Mesendoderm (in vitro differentiated cells): ENCODE measurements at regions not wholly inside any gene's neighbourhood (a gene's known extent, or its start where the extent isn't known, plus 50 kb on each side); places are given as distances from the start of the nearest gene placed in this dataset.

ENCODE experiments used
- DNase-seq: peaks from one replicate; pipeline ENCODE4 v3.0.0; 2013
- H2AK5ac ChIP-seq: 2 replicates; pipeline ENCODE4 v1.6.1; 2013; ENCODE audit warnings: low read length, inconsistent platforms
- H2BK120ac ChIP-seq: 2 replicates; pipeline ENCODE4 v1.6.1; 2013; ENCODE audit warnings: low read depth, mild to moderate bottlenecking, low read length, moderate library complexity, mixed read lengths
- H2BK15ac ChIP-seq: replicated peaks from 2 replicates; pipeline ENCODE4 v1.6.1; 2013; ENCODE audit warnings: low read depth, mild to moderate bottlenecking, moderate library complexity
- H2BK5ac ChIP-seq: 2 replicates; pipeline ENCODE4 v1.6.1; 2013; ENCODE audit warnings: low read length, inconsistent platforms
- H3K18ac ChIP-seq: 2 replicates; pipeline ENCODE4 v1.6.1; 2013; ENCODE audit warnings: mild to moderate bottlenecking, low read length, mixed read lengths
- H3K23ac ChIP-seq: one replicate; pipeline ENCODE4 v1.6.1; 2013; ENCODE audit warnings: low read length
- H3K27ac ChIP-seq: 2 replicates; pipeline ENCODE4 v1.5.1; 2013; ENCODE audit warnings: low read depth, mild to moderate bottlenecking, inconsistent platforms, low read length, moderate library complexity
- H3K27me3 ChIP-seq: 2 replicates; pipeline ENCODE4 v1.6.1; 2013; ENCODE audit warnings: low read length, control low read depth, mild to moderate bottlenecking, inconsistent platforms; ENCODE audit not compliant: insufficient read depth, poor library complexity
- H3K36me3 ChIP-seq: 2 replicates; pipeline ENCODE4 v1.6.1; 2013; ENCODE audit warnings: low read length, inconsistent platforms; ENCODE audit not compliant: control insufficient read depth, insufficient read depth
- H3K4ac ChIP-seq: one replicate; pipeline ENCODE4 v1.6.1; 2013; ENCODE audit warnings: low read depth, mild to moderate bottlenecking, low read length, moderate library complexity
- H3K4me1 ChIP-seq: 2 replicates; pipeline ENCODE4 v1.6.1; 2013; ENCODE audit warnings: low read depth, low read length, inconsistent platforms; ENCODE audit not compliant: control insufficient read depth
- H3K4me2 ChIP-seq: 2 replicates; pipeline ENCODE4 v1.6.1; 2013; ENCODE audit warnings: low read length
- H3K4me3 ChIP-seq: 2 replicates; pipeline ENCODE4 v1.5.1; 2013; ENCODE audit warnings: mild to moderate bottlenecking, low read length
- H3K56ac ChIP-seq: one replicate; pipeline ENCODE4 v1.6.1; 2013; ENCODE audit warnings: low read length
- H3K79me1 ChIP-seq: 2 replicates; pipeline ENCODE4 v1.6.1; 2013; ENCODE audit warnings: low read length, inconsistent platforms
- H3K79me2 ChIP-seq: 2 replicates; pipeline ENCODE4 v1.6.1; 2013; ENCODE audit warnings: mild to moderate bottlenecking, low read length; ENCODE audit not compliant: control insufficient read depth, insufficient read depth
- H3K9ac ChIP-seq: 2 replicates; pipeline ENCODE4 v1.6.1; 2013; ENCODE audit warnings: low read length, inconsistent platforms
- H4K5ac ChIP-seq: one replicate; pipeline ENCODE4 v1.6.1; 2013; ENCODE audit warnings: low read length
- H4K8ac ChIP-seq: one replicate; pipeline ENCODE4 v1.6.1; 2013; ENCODE audit warnings: low read depth, mild to moderate bottlenecking, control low read depth, low read length, moderate library complexity
- WGBS: extraction: QIAGEN DNeasy Blood & Tissue Kit; methylation state at CpG from one replicate; pipeline ENCODE4 v1.1.7; 2013; ENCODE audit warnings: low lambda C conversion rate, missing lambda C conversion rate; ENCODE audit not compliant: insufficient coverage; ENCODE audit errors: extremely low coverage; 5-methylcytosine and 5-hydroxymethylcytosine counted together

DNA sequence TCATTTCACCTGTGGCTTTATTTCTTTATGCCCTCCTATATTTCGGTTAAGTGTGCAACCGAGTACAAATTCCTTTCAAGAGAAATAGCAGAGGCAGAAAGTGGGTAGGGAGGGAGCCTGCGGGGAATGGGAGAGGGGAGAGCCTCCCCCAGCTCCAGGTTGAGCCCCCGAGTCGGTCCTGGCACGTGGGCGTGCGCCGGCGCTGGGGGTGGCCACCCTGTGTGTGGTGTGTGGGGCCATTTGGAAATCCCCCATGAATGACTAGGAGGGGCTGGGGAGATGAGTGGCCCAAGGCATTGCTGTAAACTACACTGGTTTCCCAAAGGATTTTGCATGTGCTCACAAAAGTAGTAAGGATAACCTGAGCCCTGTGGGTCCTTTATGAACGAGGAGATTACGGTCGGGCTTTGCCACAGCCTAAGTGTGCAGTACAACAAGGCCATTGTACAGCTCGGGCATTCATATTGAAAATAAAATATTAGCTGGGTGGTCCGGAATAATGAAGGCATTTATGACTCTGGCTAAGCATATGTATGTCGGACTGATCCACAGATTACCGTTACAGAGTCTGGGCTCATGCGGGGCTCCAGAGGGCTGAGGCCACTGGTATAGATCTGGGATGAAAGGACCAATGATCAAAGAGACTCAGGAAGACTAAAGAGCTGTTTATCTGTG, 84.5 kb upstream of the RALGAPA2 start:
- Histone ChIP-seq H3K9ac (no peak overlapping the region), H2AK5ac (no peak overlapping the region), H3K18ac (no peak overlapping the region), H3K56ac (no peak overlapping the region), H3K4me2 (no peak overlapping the region), H3K4me3 (no peak overlapping the region), H3K36me3 (no peaks in the 10 kb centered on the region), H3K79me1 (no peaks in the 10 kb centered on the region), H3K79me2 (no peaks in the 10 kb centered on the region), H2BK120ac (no peak overlapping the region), H2BK15ac (no peak overlapping the region), H3K4ac (no peak overlapping the region), H3K27me3 (no peaks in the 10 kb centered on the region), H4K8ac (no peak overlapping the region), H3K23ac (no peak overlapping the region), H4K5ac (no peak overlapping the region), H3K27ac (no peak overlapping the region), H3K4me1 (no peaks in the 10 kb centered on the region), H2BK5ac (no peak overlapping the region)
- WGBS = no CpG with 5 or more reads among the region's 18 CpGs
- no peak for DNase-seq

DNA sequence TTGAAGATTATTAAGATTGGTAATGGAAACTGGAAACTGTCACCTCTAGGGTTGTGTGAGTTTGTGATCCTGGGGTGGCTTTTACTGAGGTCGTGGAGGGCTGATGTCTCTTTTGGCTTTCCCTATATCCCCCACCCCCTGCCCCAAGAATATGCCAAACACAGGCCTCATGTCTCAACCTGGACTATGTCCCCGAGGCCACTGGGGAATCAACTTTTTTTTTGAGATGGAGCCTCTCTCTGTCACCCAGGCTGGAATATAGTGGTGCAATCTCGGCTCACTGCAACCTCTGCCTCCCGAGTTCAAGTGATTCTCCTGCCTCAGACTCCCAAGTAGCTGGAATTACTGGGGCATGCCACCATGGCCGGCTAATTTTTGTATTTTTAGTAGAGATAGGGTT, 83.3 kb upstream of the RALGAPA2 start:
- H3K4ac ChIP-seq = no peak overlapping the region
- H3K18ac ChIP-seq = no peak overlapping the region
- no peaks in the 10 kb centered on the region for H3K79me2 ChIP-seq
- no peaks in the 10 kb centered on the region for H3K27me3 ChIP-seq
- no peak overlapping the region for H3K56ac ChIP-seq
- H2BK15ac ChIP-seq = no peak overlapping the region
- no peak overlapping the region for H2BK120ac ChIP-seq
- no peak overlapping the region for H3K9ac ChIP-seq
- no peak overlapping the region for H2AK5ac ChIP-seq
- H3K4me2 ChIP-seq = no peak overlapping the region
- H3K4me1 ChIP-seq = no peaks in the 10 kb centered on the region
- no peak overlapping the region for H4K5ac ChIP-seq
- no peak overlapping the region for H4K8ac ChIP-seq
- no peak overlapping the region for H3K27ac ChIP-seq
- H3K4me3 ChIP-seq = no peak overlapping the region
- H3K23ac ChIP-seq = no peak overlapping the region
- WGBS = no CpG with 5 or more reads among the region's 5 CpGs
- no peak for DNase-seq
- no peak overlapping the region for H2BK5ac ChIP-seq
- H3K36me3 ChIP-seq = no peaks in the 10 kb centered on the region
- H3K79me1 ChIP-seq = no peaks in the 10 kb centered on the region

DNA sequence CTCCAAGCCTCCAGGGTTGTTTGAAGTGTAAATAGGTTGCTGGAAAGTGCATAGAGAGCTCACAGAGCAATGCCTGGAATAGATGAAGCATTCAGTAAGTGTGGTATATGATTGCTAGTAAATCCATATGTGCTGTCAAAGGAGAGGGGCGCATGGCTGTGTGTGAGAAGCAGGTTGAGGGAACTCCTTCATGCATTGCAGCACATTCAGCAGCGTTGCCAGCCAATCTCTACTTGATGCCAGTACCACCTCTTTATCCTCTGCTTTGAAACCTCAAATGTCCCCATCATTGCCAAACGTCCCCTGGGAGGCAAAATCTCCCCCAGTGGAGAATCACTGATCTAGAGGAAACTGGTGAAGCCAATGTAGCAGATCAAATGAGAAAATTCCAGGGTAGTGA, 82.7 kb upstream of the RALGAPA2 start:
- WGBS = no CpG with 5 or more reads among the region's 3 CpGs
- Histone ChIP-seq H4K5ac (no peak overlapping the region), H3K9ac (no peak overlapping the region)

DNA sequence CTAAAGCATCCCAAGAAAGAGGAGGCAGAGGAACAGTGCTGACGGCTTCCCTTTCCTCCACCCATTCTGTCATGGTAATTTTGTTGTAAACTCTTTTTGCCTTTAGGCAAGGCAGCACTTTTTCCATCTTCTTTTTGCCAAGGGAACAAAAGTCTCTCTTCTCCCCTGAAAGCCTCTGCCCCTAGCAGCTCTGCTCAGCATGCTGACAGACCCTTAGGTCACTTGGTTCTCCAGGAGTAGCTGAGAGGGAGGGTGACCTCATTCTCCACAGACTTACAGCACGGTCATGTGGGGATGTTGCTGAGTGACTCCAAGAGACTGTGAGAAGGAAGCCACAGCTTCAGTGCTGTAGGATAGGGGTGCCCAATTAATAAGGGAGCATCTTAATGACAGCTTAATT, 81.1 kb upstream of the RALGAPA2 start:
- Histone ChIP-seq H3K56ac (no peak overlapping the region), H3K9ac (no peak overlapping the region), H3K23ac (no peak overlapping the region), H3K27me3 (no peaks in the 10 kb centered on the region), H3K79me1 (no peaks in the 10 kb centered on the region), H4K8ac (no peak overlapping the region), H3K4me2 (no peak overlapping the region), H3K36me3 (no peaks in the 10 kb centered on the region), H3K4me3 (no peak overlapping the region), H3K27ac (no peak overlapping the region), H2BK15ac (no peak overlapping the region), H3K4me1 (no peaks in the 10 kb centered on the region), H4K5ac (no peak overlapping the region), H2BK120ac (no peak overlapping the region), H3K4ac (no peak overlapping the region), H2AK5ac (no peak overlapping the region), H3K79me2 (no peaks in the 10 kb centered on the region), H3K18ac (no peak overlapping the region), H2BK5ac (no peak overlapping the region)
- no CpG with 5 or more reads among the region's 2 CpGs for WGBS
- peak; percentile 49 for DNase-seq

More for the DNA sequence above, 82.7 kb upstream of the RALGAPA2 start:
- no peak overlapping the region for H2AK5ac ChIP-seq
- H3K27me3 ChIP-seq = no peaks in the 10 kb centered on the region
- no peak overlapping the region for H3K56ac ChIP-seq
- H3K27ac ChIP-seq = no peak overlapping the region
- no peak overlapping the region for H2BK120ac ChIP-seq
- no peaks in the 10 kb centered on the region for H3K79me1 ChIP-seq
- no peak overlapping the region for H3K4ac ChIP-seq
- H3K79me2 ChIP-seq = no peaks in the 10 kb centered on the region
- no peak overlapping the region for H4K8ac ChIP-seq
- no peak overlapping the region for H3K23ac ChIP-seq
- H3K4me2 ChIP-seq = no peak overlapping the region
- DNase-seq = no peak
- H2BK15ac ChIP-seq = no peak overlapping the region
- H3K4me3 ChIP-seq = no peak overlapping the region
- no peak overlapping the region for H2BK5ac ChIP-seq
- no peak overlapping the region for H3K18ac ChIP-seq
- H3K36me3 ChIP-seq = no peaks in the 10 kb centered on the region
- no peaks in the 10 kb centered on the region for H3K4me1 ChIP-seq

DNA sequence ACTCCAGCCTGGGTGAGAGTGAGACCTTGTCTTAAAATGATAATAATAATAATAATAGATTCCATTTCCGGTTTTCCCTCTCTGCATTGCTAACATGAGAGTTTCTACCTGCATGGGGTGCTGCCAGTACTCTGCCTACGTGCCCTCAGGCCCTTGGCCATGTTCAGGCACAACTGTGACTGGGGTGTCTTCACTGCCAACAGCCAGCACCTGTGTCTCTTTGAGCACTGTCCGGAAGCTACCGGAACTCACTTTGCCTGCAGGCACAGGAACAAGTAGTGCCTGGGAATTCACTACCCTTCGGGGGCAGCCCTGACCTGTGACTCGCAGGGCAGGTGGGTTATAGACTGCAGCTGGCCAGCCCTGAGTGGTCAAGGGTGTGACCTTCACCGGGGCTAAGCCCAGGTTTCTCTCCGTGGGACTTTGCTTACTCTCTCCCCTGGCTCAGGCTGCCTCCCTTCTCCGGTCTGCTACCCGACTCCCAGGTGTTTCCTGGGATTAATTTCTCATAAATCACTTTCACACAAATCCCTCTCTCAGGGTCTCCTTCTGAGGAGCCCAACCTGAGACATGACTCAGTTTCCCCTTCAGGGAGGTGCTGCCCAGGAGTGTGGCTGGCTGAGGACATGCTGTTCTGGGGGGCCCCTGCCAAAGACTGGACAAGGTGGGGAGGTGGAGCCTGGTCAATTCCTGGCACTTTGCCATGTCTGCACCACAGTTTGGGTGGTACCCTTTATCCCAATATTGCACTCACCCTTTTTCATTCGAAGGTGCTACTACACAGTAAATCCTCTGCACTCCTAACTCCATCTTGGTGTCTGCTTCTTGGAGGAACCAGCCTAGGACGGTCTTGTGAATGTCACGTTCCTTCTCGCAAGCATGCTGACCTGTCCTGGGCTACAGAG, 79.5 kb upstream of the RALGAPA2 start:
- H3K9ac ChIP-seq = no peak overlapping the region
- H2AK5ac ChIP-seq = no peak overlapping the region
- no peak overlapping the region for H3K23ac ChIP-seq
- H3K79me2 ChIP-seq = no peaks in the 10 kb centered on the region
- H4K8ac ChIP-seq = no peak overlapping the region
- H3K18ac ChIP-seq = no peak overlapping the region
- no CpG with 5 or more reads among the region's 14 CpGs for WGBS
- no peak overlapping the region for H3K4ac ChIP-seq
- DNase-seq = no peak
- H3K27ac ChIP-seq = no peak overlapping the region
- no peaks in the 10 kb centered on the region for H3K4me1 ChIP-seq
- no peaks in the 10 kb centered on the region for H3K27me3 ChIP-seq
- no peak overlapping the region for H4K5ac ChIP-seq
- no peak overlapping the region for H2BK5ac ChIP-seq
- no peaks in the 10 kb centered on the region for H3K79me1 ChIP-seq
- no peaks in the 10 kb centered on the region for H3K36me3 ChIP-seq
- no peak overlapping the region for H3K4me2 ChIP-seq
- H2BK120ac ChIP-seq = no peak overlapping the region
- H3K56ac ChIP-seq = no peak overlapping the region
- H3K4me3 ChIP-seq = no peak overlapping the region
- H2BK15ac ChIP-seq = no peak overlapping the region
